ENCODE measurements at regions not wholly inside any gene's neighbourhood (a gene's known extent, or its start where the extent isn't known, plus 50 kb on each side); places are given as distances from the start of the nearest gene placed in this dataset.

DNA sequence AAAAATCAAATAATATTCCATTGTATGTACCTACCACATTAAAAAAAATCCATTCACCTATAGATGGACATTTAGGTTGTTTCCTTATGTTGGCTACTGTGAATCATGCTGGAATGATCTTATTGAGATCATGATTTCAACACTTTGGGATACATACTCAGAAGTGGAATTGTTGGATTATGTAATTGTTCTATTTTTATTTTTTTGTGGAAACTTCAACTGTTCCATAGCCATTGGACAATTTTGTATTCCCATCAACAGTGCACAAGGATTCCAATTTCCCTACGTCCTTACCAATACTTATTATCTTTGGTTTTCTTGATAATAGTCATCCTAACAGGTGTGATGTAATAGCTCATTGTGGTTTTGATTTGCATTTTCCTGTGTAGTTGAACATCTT is 834.0 kb downstream of the MAFB start:
- no peak overlapping the region for H2BK15ac ChIP-seq (ENCODE audit: low read length)
- no peak overlapping the region for H3K4me3 ChIP-seq (ENCODE audit: low read length in 2 of 2)
- H3K4me2 ChIP-seq (ENCODE audit: insufficient read depth, low read length, poor library complexity, severe bottlenecking), result no peak overlapping the region
- H3K4me1 ChIP-seq (ENCODE audit: control insufficient read depth in 2 of 2, insufficient read depth in 1 of 2, low read depth in 1 of 2, low read length in 2 of 2), result peaks cover 11 to 28% of the 10 kb centered on the region in 2 donors
- no peak overlapping the region for H2BK120ac ChIP-seq (ENCODE audit: low read depth, low read length)
- no peak overlapping the region for H3K4ac ChIP-seq (ENCODE audit: low read length)
- peaks cover 0 to 86% (median 0%) of the 10 kb centered on the region in 3 experiments for H3K27me3 ChIP-seq (ENCODE audit: control insufficient read depth in 3 of 3, insufficient read depth in 3 of 3, low read depth in 1 of 3, low read length in 3 of 3)
- H4K8ac ChIP-seq (ENCODE audit: low read depth, low read length), result no peak overlapping the region
- no peak overlapping the region for H3K23ac ChIP-seq (ENCODE audit: low read depth, low read length, poor library complexity)
- no CpG with 5 or more reads among the region's 1 CpG for WGBS, 2 donors (ENCODE audit: extremely low coverage in 2 of 2, insufficient read length in 2 of 2, insufficient replicate concordance in 1 of 2)
- no peak overlapping the region for H2BK12ac ChIP-seq (ENCODE audit: low read length)
- no peak overlapping the region for H3K27ac ChIP-seq (replicated peaks; ENCODE audit: low read length)
- H2AFZ ChIP-seq (ENCODE audit: low read length), result no peak overlapping the region
- no peaks in the 10 kb centered on the region for H3K36me3 ChIP-seq (replicated peaks in 1 of 2; ENCODE audit: control insufficient read depth in 2 of 2, insufficient read depth in 2 of 2, low read length in 2 of 2)
- H3K9me3 ChIP-seq (replicated peaks in 1 of 2; ENCODE audit: control insufficient read depth in 2 of 2, insufficient read depth in 1 of 2, low read depth in 1 of 2, low read length in 2 of 2), result peaks cover 0 to 7% of the 10 kb centered on the region in 2 donors
- DNase-seq (ENCODE audit: low spot score), result no peak
- no peak overlapping the region for H2BK5ac ChIP-seq (ENCODE audit: low read length)
- H3K9ac ChIP-seq (ENCODE audit: low read depth, low read length, poor library complexity), result no peak overlapping the region
- no peak overlapping the region for H4K91ac ChIP-seq (ENCODE audit: low read depth, low read length, poor library complexity)
- H2AK5ac ChIP-seq (ENCODE audit: low read depth, low read length), result no peak overlapping the region
- no peak overlapping the region for H3K14ac ChIP-seq (ENCODE audit: low read length)
- H3K79me1 ChIP-seq (ENCODE audit: low read depth, low read length), result no peaks in the 10 kb centered on the region
- no peak overlapping the region for H3K18ac ChIP-seq (ENCODE audit: low read length)

DNA sequence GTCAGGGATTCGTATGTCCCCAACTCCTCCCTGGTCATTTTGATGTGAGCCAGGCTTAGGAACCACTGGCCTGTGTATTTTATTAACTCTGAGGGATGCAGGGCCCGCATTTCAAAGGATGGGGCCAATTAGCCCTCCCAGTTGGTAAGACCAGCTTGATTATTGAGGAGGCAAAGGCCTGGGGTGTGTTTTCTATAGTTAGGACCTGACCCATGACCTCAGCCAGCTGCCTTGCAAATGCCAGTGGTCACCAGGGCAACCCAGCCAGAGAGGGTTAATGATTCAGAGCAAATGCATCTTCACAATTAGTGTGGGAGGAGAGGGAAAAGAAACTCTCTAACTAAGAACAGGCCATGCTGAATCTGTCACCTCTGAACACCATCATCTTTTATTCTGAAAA is 835.4 kb downstream of the MAFB start:
- H2BK120ac ChIP-seq (ENCODE audit: low read depth, low read length), result no peak overlapping the region
- no peak overlapping the region for H3K23ac ChIP-seq (ENCODE audit: low read depth, low read length, poor library complexity)
- no peak overlapping the region for H2BK12ac ChIP-seq (ENCODE audit: low read length)
- peak; percentile 91 for DNase-seq (ENCODE audit: low spot score)
- H3K14ac ChIP-seq (ENCODE audit: low read length), result no peak overlapping the region
- no peaks in the 10 kb centered on the region for H3K36me3 ChIP-seq (replicated peaks in 1 of 2; ENCODE audit: control insufficient read depth in 2 of 2, insufficient read depth in 2 of 2, low read length in 2 of 2)
- H2BK15ac ChIP-seq (ENCODE audit: low read length), result no peak overlapping the region
- H3K79me1 ChIP-seq (ENCODE audit: low read depth, low read length), result no peaks in the 10 kb centered on the region
- H2AFZ ChIP-seq (ENCODE audit: low read length), result no peak overlapping the region
- no peak overlapping the region for H4K91ac ChIP-seq (ENCODE audit: low read depth, low read length, poor library complexity)
- no peak overlapping the region for H3K18ac ChIP-seq (ENCODE audit: low read length)
- H3K4ac ChIP-seq (ENCODE audit: low read length), result no peak overlapping the region
- no peak overlapping the region for H3K4me3 ChIP-seq (ENCODE audit: low read length in 2 of 2)
- H2AK5ac ChIP-seq (ENCODE audit: low read depth, low read length), result no peak overlapping the region
- H3K27ac ChIP-seq (replicated peaks; ENCODE audit: low read length), result peak overlapping the region; percentile 93
- H2BK5ac ChIP-seq (ENCODE audit: low read length), result no peak overlapping the region
- peaks cover 11 to 35% of the 10 kb centered on the region in 2 donors for H3K4me1 ChIP-seq (ENCODE audit: control insufficient read depth in 2 of 2, insufficient read depth in 1 of 2, low read depth in 1 of 2, low read length in 2 of 2)
- H3K27me3 ChIP-seq (ENCODE audit: control insufficient read depth in 3 of 3, insufficient read depth in 3 of 3, low read depth in 1 of 3, low read length in 3 of 3), result peaks cover 0 to 90% (median 0%) of the 10 kb centered on the region in 3 experiments
- H3K9me3 ChIP-seq (replicated peaks in 1 of 2; ENCODE audit: control insufficient read depth in 2 of 2, insufficient read depth in 1 of 2, low read depth in 1 of 2, low read length in 2 of 2), result peaks cover 0 to 7% of the 10 kb centered on the region in 2 donors
- no peak overlapping the region for H4K8ac ChIP-seq (ENCODE audit: low read depth, low read length)
- no CpG with 5 or more reads among the region's 2 CpGs for WGBS, 2 donors (ENCODE audit: extremely low coverage in 2 of 2, insufficient read length in 2 of 2, insufficient replicate concordance in 1 of 2)
- H3K9ac ChIP-seq (ENCODE audit: low read depth, low read length, poor library complexity), result no peak overlapping the region
- H3K4me2 ChIP-seq (ENCODE audit: insufficient read depth, low read length, poor library complexity, severe bottlenecking), result no peak overlapping the region

DNA sequence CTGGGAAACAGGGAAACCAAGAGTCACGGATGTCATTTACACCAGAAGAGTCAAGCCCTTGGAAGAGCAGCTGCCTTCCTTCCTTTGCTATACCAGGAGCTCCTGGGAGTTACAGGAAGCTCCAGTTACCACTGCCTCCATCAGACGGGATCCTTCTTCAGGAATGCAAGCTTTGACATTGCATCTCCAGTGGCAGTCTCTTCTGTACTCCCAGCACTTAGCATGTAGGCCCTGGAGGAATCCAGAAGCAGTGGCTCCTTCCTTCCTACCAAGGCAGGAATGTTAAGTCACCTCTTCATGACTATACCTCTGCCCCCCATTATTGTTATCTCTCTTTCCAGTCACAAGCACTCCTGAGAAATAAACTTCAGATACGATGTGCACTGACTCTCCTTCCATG is 836.0 kb downstream of the MAFB start:
- WGBS, 2 donors (ENCODE audit: extremely low coverage in 2 of 2, insufficient read length in 2 of 2, insufficient replicate concordance in 1 of 2), result no CpG with 5 or more reads among the region's 3 CpGs
- peak overlapping the region; percentile 13 for H2BK120ac ChIP-seq (ENCODE audit: low read depth, low read length)
- H3K4me3 ChIP-seq (ENCODE audit: low read length in 2 of 2), result no peak overlapping the region
- no peak overlapping the region for H3K23ac ChIP-seq (ENCODE audit: low read depth, low read length, poor library complexity)
- H3K9me3 ChIP-seq (replicated peaks in 1 of 2; ENCODE audit: control insufficient read depth in 2 of 2, insufficient read depth in 1 of 2, low read depth in 1 of 2, low read length in 2 of 2), result peaks cover 0 to 7% of the 10 kb centered on the region in 2 donors
- H3K36me3 ChIP-seq (replicated peaks in 1 of 2; ENCODE audit: control insufficient read depth in 2 of 2, insufficient read depth in 2 of 2, low read length in 2 of 2), result no peaks in the 10 kb centered on the region
- H3K9ac ChIP-seq (ENCODE audit: low read depth, low read length, poor library complexity), result no peak overlapping the region
- H3K27ac ChIP-seq (replicated peaks; ENCODE audit: low read length), result peak overlapping the region; percentile 88
- no peak overlapping the region for H3K14ac ChIP-seq (ENCODE audit: low read length)
- no peak overlapping the region for H2BK12ac ChIP-seq (ENCODE audit: low read length)
- no peaks in the 10 kb centered on the region for H3K79me1 ChIP-seq (ENCODE audit: low read depth, low read length)
- H4K91ac ChIP-seq (ENCODE audit: low read depth, low read length, poor library complexity), result no peak overlapping the region
- peak overlapping the region; percentile 67 for H3K18ac ChIP-seq (ENCODE audit: low read length)
- no peak overlapping the region for H2AFZ ChIP-seq (ENCODE audit: low read length)
- no peak overlapping the region for H2AK5ac ChIP-seq (ENCODE audit: low read depth, low read length)
- peaks cover 0 to 90% (median 0%) of the 10 kb centered on the region in 3 experiments for H3K27me3 ChIP-seq (ENCODE audit: control insufficient read depth in 3 of 3, insufficient read depth in 3 of 3, low read depth in 1 of 3, low read length in 3 of 3)
- no peak overlapping the region for H3K4ac ChIP-seq (ENCODE audit: low read length)
- no peak overlapping the region for H2BK5ac ChIP-seq (ENCODE audit: low read length)
- no peak overlapping the region for H3K4me2 ChIP-seq (ENCODE audit: insufficient read depth, low read length, poor library complexity, severe bottlenecking)
- H4K8ac ChIP-seq (ENCODE audit: low read depth, low read length), result no peak overlapping the region
- DNase-seq (ENCODE audit: low spot score), result no peak
- no peak overlapping the region for H2BK15ac ChIP-seq (ENCODE audit: low read length)
- H3K4me1 ChIP-seq (ENCODE audit: control insufficient read depth in 2 of 2, insufficient read depth in 1 of 2, low read depth in 1 of 2, low read length in 2 of 2), result peaks cover 11 to 35% of the 10 kb centered on the region in 2 donors

DNA sequence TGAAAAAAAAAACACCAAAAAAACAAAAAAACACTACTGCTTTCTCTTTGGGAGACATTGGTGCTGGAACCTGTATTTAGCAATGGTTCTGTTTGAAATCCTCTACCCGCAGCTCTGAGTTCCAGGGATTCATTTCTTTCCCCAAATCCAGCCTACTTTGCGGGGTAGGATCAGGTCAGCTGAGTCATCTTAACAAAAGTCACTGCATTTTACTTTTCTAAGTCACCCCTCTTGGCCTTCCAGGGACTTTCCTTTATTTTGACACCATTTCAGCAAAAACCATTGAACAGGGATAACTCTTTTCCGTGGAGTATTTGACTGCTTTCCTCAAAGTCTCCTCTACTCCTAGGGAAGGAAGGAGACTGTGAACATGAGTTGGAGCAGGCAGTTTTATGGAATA is 837.6 kb downstream of the MAFB start:
- H2AK5ac ChIP-seq (ENCODE audit: low read depth, low read length), result no peak overlapping the region
- no peak overlapping the region for H3K4me3 ChIP-seq (ENCODE audit: low read length in 2 of 2)
- H3K18ac ChIP-seq (ENCODE audit: low read length), result no peak overlapping the region
- H3K27ac ChIP-seq (replicated peaks; ENCODE audit: low read length), result no peak overlapping the region
- no peaks in the 10 kb centered on the region for H3K36me3 ChIP-seq (replicated peaks in 1 of 2; ENCODE audit: control insufficient read depth in 2 of 2, insufficient read depth in 2 of 2, low read length in 2 of 2)
- H3K4me2 ChIP-seq (ENCODE audit: insufficient read depth, low read length, poor library complexity, severe bottlenecking), result no peak overlapping the region
- H2AFZ ChIP-seq (ENCODE audit: low read length), result no peak overlapping the region
- H2BK12ac ChIP-seq (ENCODE audit: low read length), result no peak overlapping the region
- no peak overlapping the region for H4K91ac ChIP-seq (ENCODE audit: low read depth, low read length, poor library complexity)
- H3K23ac ChIP-seq (ENCODE audit: low read depth, low read length, poor library complexity), result no peak overlapping the region
- no peak overlapping the region for H2BK5ac ChIP-seq (ENCODE audit: low read length)
- H3K4me1 ChIP-seq (ENCODE audit: control insufficient read depth in 2 of 2, insufficient read depth in 1 of 2, low read depth in 1 of 2, low read length in 2 of 2), result peaks cover 11 to 35% of the 10 kb centered on the region in 2 donors
- H3K14ac ChIP-seq (ENCODE audit: low read length), result no peak overlapping the region
- no peak overlapping the region for H3K4ac ChIP-seq (ENCODE audit: low read length)
- H2BK15ac ChIP-seq (ENCODE audit: low read length), result no peak overlapping the region
- no CpG with 5 or more reads among the region's 3 CpGs for WGBS, 2 donors (ENCODE audit: extremely low coverage in 2 of 2, insufficient read length in 2 of 2, insufficient replicate concordance in 1 of 2)
- peaks cover 0 to 7% of the 10 kb centered on the region in 2 donors for H3K9me3 ChIP-seq (replicated peaks in 1 of 2; ENCODE audit: control insufficient read depth in 2 of 2, insufficient read depth in 1 of 2, low read depth in 1 of 2, low read length in 2 of 2)
- no peak overlapping the region for H3K9ac ChIP-seq (ENCODE audit: low read depth, low read length, poor library complexity)
- H3K27me3 ChIP-seq (ENCODE audit: control insufficient read depth in 3 of 3, insufficient read depth in 3 of 3, low read depth in 1 of 3, low read length in 3 of 3), result peaks cover 0 to 91% (median 0%) of the 10 kb centered on the region in 3 experiments
- no peak overlapping the region for H2BK120ac ChIP-seq (ENCODE audit: low read depth, low read length)
- no peaks in the 10 kb centered on the region for H3K79me1 ChIP-seq (ENCODE audit: low read depth, low read length)
- H4K8ac ChIP-seq (ENCODE audit: low read depth, low read length), result no peak overlapping the region
- DNase-seq (ENCODE audit: low spot score), result no peak

Data from neuronal stem cell (in vitro differentiated cells).